Activated B cell treated with CpG ODN at 0.5 μM for 24 hours (primary cell): ENCODE measurements at regions not wholly inside any gene's neighbourhood (a gene's known extent, or its start where the extent isn't known, plus 50 kb on each side); places are given as distances from the start of the nearest gene placed in this dataset.

Experiments used
- ATAC-seq: fragments of 200-7000 bp; cut with Tn5 transposase; one replicate; pipeline ENCODE4 v1.10.0; 2021; ENCODE audit warnings: low read depth, mild to moderate bottlenecking, moderate library complexity
- CTCF ChIA-PET: fragments of 350-600 bp; sonication (Branson Sonifier 250); formaldehyde crosslinking; loops from one replicate; lab custom pipeline; 2021; ENCODE audit warnings: antibody characterized with exemption; lab: Charles Lee
- POLR2A ChIA-PET: fragments of 350-600 bp; sonication (Branson Sonifier 250); formaldehyde crosslinking; loops from one replicate; lab custom pipeline; 2021; ENCODE audit warnings: antibody characterized with exemption; lab: Charles Lee
- DNase-seq: peaks from one replicate; pipeline ENCODE4 v3.0.0; 2022
- H3K27ac Mint-ChIP-seq: one replicate; pipeline ENCODE4 v1.8.0; 2020; ENCODE audit warnings: mixed read lengths
- H3K27me3 Mint-ChIP-seq: one replicate; pipeline ENCODE4 v1.8.0; 2021; ENCODE audit warnings: mixed read lengths
- H3K36me3 Mint-ChIP-seq: one replicate; pipeline ENCODE4 v1.8.0; 2021; ENCODE audit warnings: low read depth, mixed read lengths
- H3K4me1 Mint-ChIP-seq: one replicate; pipeline ENCODE4 v1.8.0; 2021; ENCODE audit warnings: mixed read lengths
- H3K4me3 Mint-ChIP-seq: one replicate; pipeline ENCODE4 v1.8.0; 2020; ENCODE audit warnings: mild to moderate bottlenecking, mixed read lengths
- H3K9me3 Mint-ChIP-seq: one replicate; pipeline ENCODE4 v1.8.0; 2020; ENCODE audit warnings: mixed read lengths
- CTCF ChIP-seq: fragments of 200-600 bp; IDR thresholded peaks from one replicate; pipeline ENCODE4 v1.8.0; 2022; ENCODE audit warnings: antibody characterized with exemption, mild to moderate bottlenecking
- intact Hi-C: fragments of 100-400 bp; cut with micrococcal nuclease; formaldehyde crosslinking; loops from one replicate; pipeline ENCODE4 v1.15.1; 2024

DNA sequence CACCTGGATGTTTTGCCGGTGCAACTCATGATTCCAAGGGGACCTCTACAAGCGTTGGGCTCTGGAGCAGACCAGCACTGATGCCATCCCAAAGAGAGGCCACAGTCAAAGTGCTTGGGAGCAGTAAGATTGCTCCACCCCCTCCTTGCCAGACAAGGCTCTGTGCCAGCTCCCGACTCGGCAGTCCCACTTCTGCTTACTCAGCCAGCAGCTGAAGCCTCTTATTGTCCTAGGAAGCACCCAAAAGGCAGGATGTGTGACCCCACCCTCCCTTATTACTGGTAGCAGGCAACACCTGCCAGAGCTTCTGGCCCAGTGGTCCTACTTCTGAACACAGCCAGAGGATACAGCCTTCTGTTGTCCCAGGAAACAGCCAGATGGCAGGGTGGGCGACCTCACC lies 614.2 kb downstream of the TENT5A start:
- Mint-ChIP-seq H3K27ac (no peak overlapping the region), H3K27me3 (no peaks in the 10 kb centered on the region), H3K9me3 (peaks cover 14% of the 10 kb centered on the region), H3K36me3 (no peaks in the 10 kb centered on the region), H3K4me3 (no peak overlapping the region), H3K4me1 (no peaks in the 10 kb centered on the region)
- DNase-seq (no peak), ATAC-seq (no peak)
- ChIA-PET POLR2A (no interaction called here), CTCF (no interaction called here)
- intact Hi-C loops: no loop called here
- no peak for TF ChIP-seq CTCF

DNA sequence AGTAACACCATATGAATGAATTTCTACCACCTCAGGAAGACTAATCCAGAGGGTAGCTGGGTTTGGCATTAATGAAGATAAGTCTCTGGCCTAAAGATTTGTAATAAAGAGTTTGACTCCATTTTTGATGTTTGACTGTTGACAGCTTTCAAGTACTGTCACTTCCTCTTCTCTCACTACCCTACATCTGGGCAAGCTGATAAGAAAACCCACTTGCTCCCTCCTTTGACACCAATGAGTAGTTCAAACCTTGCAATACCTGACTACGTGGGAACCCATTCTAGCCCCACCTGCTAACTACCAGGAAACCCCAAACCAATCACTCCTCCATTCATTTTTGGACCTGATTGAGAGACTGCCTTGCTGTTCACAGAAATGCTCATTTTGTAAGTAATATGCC lies 621.5 kb downstream of the TENT5A start:
- intact Hi-C loops: no loop called here

GRCh38 chr6:81130061-81130460 lies 622.4 kb downstream of the TENT5A start:
- H3K36me3 Mint-ChIP-seq: no peaks in the 10 kb centered on the region
- no peak overlapping the region for H3K4me3 Mint-ChIP-seq
- ATAC-seq: no peak
- DNase-seq: no peak
- no peaks in the 10 kb centered on the region for H3K27me3 Mint-ChIP-seq
- H3K9me3 Mint-ChIP-seq: no peaks in the 10 kb centered on the region
- no peaks in the 10 kb centered on the region for H3K4me1 Mint-ChIP-seq
- POLR2A ChIA-PET: no interaction called here
- H3K27ac Mint-ChIP-seq: no peak overlapping the region
- intact Hi-C loops: no loop called here
- CTCF ChIA-PET: no interaction called here
- TF ChIP-seq CTCF: no peak

More for the DNA sequence above, 621.5 kb downstream of the TENT5A start:
- DNase-seq: no peak
- Mint-ChIP-seq H3K9me3 (no peaks in the 10 kb centered on the region), H3K4me3 (no peak overlapping the region), H3K36me3 (no peaks in the 10 kb centered on the region), H3K27ac (no peak overlapping the region), H3K27me3 (no peaks in the 10 kb centered on the region), H3K4me1 (no peaks in the 10 kb centered on the region)
- POLR2A ChIA-PET: no interaction called here
- TF ChIP-seq CTCF: no peak
- ATAC-seq: no peak
- CTCF ChIA-PET: no interaction called here

GRCh38 chr6:81128671-81129070 lies 623.8 kb downstream of the TENT5A start:
- ATAC-seq: no peak
- Mint-ChIP-seq H3K27ac (no peak overlapping the region), H3K36me3 (no peaks in the 10 kb centered on the region), H3K9me3 (no peaks in the 10 kb centered on the region), H3K27me3 (no peaks in the 10 kb centered on the region), H3K4me3 (no peak overlapping the region), H3K4me1 (no peaks in the 10 kb centered on the region)
- POLR2A ChIA-PET: no interaction called here
- CTCF ChIA-PET: no interaction called here
- TF ChIP-seq CTCF: no peak
- intact Hi-C loops: no loop called here
- no peak for DNase-seq

- ATAC-seq: no peak
Measured at GRCh38 chr6:81126150-81126549, 626.3 kb downstream of the TENT5A start.

More at GRCh38 chr6:81126150-81126549, 626.3 kb downstream of the TENT5A start:
- no peak for TF ChIP-seq CTCF
- DNase-seq: no peak
- Mint-ChIP-seq H3K27ac (no peak overlapping the region), H3K36me3 (no peaks in the 10 kb centered on the region), H3K4me1 (no peaks in the 10 kb centered on the region), H3K4me3 (no peak overlapping the region), H3K9me3 (no peaks in the 10 kb centered on the region), H3K27me3 (no peaks in the 10 kb centered on the region)
- ChIA-PET POLR2A (no interaction called here), CTCF (no interaction called here)
- intact Hi-C loops: no loop called here
